NCI-H774 (cell line): ENCODE measurements at regions not wholly inside any gene's neighbourhood (a gene's known extent, or its start where the extent isn't known, plus 50 kb on each side); places are given as distances from the start of the nearest gene placed in this dataset.
A peak's percentile ranks its signal among the peaks of the same experiment; 100 is the strongest.

ENCODE experiments used
- DNase-seq: peaks from one replicate; lab custom pipeline; 2025; lab: John Stamatoyannopoulos, UW

DNA sequence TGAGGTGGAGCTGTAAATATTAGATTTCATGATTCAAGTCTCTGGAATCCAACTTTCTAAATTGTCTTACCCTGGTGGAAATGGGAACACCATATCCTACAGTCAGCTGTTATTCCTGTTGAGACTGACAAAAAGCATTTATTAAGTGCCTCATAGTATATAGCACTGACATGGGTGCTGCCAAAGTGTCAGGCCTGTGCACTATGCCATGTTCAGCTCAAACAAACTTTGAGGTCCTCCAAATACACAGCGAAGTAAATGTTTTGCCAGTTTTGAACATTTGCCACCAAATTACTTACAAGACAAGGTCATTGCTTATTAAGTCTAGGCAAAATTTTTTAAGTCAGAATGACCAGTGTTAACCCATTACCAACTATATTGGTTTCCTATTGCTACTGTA is 162.9 kb upstream of the SLC25A13 start:
- no peak for DNase-seq

DNA sequence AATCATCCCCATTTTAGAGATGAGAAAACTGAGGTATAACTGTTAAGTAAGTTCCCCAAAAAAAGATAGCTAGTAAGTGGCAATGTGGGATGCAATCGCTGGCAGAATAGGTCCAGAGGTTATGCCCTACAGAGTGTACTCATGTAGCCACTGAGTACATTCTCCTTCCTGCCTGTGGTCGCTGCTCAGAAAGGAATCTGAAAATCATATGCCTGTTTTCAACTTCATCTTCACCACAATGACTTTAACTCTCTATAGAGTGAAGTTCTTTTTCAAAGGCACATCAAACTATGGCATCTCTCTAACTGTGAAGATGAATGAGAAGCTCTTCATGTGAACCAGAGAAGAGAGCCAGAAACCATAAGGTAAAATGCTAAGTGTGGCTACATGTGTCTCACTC is 162.2 kb upstream of the SLC25A13 start:
- DNase-seq, result no peak

DNA sequence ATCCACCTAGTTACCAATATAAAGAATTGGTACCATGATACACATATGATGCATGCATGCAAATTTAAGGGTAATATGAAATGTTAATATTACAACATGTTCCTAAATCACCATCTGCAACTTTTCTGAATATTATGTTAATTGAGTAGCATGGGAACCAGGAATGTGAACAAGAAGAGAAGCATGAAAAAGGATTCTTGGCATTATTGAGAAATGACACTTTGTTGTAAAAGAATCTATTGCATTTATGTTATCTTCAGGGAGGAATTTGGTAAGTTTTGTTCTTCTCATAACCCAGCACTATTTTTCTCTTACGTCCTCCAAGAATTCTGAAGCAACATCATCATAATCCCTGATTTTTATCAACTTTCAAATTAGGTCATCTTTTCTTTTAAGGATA is 159.9 kb upstream of the SLC25A13 start:
- no peak for DNase-seq

DNA sequence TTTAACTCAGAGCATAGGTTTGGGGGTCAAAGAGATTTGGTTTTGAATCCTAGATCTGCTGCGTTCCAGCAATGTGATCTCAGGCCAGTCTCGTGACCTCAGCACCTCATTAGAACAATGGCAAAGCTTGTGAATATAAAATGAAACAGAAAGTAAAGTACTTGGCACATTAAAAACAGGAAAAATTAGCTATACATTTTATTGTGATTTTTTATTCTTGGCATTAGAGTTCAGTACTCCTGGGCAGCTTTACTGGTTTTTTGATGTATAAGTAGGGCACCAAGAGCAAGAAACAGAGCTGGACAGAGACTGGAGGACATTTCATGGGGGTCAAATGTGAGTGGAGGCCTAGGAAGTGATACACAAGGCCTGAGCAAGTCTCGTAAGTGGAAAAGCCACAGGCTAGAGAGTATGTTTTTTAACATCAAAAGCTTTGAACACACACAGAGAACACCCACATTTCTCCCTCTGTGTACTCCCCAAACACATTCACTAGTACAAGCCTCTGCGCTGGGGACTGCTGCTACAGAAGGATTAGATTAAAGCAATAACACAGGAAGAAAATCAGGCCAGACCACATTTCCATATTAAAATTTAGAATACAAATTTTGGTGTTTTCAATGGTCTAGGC is 157.2 kb upstream of the SLC25A13 start:
- DNase-seq, result no peak

DNA sequence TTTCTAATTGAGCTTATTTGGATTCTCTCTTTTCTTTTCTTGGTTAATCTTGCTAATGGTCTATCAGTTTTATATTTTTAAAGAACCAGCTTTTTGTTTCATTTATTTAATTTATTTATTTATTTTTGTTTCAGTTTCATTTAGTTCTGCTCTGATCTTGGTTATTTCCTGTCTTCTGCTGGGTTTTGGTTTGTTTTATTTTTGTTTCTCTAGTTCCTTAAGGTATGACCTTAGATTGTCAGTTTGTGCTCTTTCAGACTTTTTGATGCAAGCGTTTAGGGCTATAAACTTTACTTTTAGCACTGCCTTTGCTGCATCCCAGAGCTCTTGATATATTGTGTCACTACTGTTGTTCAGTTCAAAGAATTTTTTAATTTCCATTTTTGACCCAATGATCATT is 149.7 kb upstream of the SLC25A13 start:
- no peak for DNase-seq

DNA sequence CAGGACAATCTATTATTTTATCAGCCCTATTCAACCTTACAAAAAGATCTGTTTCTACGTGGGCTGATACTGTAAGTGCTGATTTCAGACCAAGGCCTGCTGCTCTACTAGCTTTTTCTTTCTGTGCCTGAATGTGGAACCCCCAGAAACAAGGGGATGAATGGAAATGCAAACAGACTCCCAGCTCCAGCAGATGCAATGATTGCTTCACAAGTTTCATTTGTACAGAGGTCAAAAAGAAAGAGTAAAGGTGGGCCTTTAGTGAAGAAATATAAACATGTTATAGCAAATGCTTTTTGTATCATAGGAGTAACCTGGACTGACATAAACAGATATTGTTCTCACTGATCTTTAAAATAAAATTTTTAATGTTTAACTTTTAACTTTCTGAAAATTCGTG is 130.2 kb upstream of the SLC25A13 start:
- DNase-seq, result no peak

DNA sequence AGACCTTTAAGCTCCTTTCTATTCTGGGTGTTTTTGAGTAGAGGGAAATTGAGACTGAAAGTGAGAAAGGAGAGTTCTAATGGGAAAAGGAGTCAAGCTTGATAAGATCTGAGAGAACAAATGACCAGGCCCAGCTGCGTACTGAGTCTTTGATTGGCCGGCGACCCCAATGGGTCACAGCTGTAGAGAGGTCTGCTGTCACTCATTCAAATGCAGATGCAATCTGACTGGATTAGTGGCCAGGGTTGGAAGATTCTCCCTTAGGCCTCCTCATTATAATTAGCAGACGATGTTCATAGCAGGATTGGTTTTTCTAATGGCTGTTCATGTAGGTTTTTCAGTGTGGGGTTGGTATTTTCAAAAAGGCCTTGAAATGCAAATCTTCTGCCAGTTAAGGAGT is 127.2 kb upstream of the SLC25A13 start:
- DNase-seq, result no peak

DNA sequence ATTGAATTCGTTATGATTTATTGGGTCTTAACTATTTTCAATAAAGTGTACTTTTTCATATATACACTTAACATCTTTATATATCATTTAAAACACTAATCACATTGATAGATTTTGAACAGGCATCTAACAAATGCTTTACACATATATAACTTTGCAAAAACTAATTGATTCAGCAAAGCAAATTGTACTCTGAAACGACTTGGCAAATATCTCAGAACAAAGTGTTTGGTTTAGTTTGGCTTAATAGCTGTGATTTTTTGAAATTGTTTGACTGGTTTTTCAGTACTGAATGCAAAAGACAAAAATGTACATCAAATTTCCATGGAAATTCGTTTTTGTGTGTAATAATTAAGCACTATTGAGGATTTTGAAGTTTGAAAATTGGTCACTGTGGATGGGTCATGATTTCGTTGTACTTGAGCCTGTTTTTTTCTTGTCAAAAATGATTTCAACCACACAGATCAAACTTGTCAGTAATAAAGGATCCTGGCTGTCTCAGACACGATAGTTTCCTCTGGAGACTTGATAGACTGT is 125.3 kb upstream of the SLC25A13 start:
- DNase-seq, result no peak

DNA sequence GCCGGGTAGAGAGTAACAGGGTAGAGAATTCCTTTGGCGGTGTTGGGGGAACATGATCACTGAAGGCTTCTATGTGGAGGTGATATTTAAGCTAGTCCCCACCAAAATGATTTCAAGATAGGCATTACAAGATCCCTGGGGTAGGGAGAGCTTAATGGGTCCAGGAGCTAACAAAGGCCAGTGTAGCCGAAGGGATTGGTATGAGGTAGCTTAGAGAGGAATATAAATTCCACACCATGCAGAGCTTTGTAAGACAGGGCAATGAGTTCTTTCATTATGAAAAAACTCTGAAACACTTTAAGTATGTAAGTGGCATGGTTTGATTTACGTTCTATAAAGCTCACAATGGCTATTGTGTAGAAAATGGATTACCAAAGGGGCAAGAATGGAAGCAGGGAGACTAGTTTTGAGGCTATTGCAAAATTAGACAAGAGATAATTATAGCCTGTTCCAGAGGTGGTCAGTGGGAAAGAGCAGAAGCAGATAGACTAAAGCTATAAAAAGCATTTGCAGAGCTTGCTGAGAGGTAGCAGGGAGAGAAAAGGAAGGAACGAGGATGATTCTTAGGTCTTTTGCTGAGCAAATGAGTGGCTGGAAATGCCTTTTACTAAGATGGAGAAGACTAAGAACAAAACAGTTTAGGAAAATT is 119.7 kb upstream of the SLC25A13 start:
- no peak for DNase-seq

DNA sequence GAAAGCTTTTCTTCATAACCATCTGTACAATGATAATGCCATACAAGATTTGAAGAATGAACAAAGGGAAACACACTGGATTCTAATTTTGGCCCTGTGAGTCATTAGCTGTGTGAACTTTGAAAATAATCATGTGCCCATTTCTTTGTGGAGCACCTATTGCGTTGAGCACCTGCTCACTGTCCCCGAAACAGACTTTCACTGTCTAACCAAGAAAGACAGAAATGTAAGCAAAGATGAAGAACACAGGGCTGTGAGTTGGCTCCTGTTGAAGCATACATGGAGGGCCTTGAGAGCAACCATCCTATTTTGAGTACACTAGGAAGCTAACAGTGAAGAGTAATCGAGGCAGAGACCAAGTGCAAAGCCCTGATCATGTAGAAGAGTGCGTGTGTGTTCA is 118.4 kb upstream of the SLC25A13 start:
- DNase-seq, result peak; percentile 20

DNA sequence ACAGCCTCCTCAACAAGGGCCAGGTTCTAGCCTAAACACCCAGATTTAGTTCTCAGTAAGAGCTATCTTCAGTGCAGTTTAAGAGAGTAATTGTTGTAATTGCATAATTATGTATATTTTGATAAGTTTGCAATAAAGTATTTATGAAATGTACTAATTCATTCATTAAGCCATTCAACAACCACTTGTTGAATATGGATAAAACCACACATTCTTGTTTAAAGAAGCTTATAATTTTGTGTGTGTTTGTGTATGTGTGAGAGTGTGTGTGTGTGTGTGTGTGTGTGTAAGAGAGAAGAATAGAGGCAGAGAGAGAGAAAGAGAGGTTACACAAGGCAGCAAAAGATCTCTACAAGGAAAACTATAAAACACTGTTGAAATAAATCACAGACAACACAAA is 115.0 kb upstream of the SLC25A13 start:
- no peak for DNase-seq

DNA sequence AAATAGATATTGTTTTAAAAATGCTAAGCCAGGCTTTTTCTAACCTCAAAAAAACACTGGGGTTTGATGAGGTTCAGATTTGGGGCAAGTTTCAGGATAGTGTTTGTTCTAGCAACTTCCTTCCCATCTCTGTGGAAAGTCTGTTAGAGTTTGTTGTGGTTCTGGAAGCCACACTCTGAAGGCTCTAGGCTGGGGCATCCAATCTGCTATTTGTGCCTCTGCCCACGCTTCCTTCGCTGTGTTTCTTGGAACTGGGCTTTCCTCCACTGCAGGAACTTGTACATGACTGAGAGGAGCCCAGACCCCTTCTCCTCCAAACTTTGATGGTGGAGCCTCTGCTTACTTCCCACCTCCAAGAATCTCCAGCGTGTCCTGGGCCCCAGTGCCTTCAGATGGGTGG is 108.5 kb upstream of the SLC25A13 start:
- no peak for DNase-seq

DNA sequence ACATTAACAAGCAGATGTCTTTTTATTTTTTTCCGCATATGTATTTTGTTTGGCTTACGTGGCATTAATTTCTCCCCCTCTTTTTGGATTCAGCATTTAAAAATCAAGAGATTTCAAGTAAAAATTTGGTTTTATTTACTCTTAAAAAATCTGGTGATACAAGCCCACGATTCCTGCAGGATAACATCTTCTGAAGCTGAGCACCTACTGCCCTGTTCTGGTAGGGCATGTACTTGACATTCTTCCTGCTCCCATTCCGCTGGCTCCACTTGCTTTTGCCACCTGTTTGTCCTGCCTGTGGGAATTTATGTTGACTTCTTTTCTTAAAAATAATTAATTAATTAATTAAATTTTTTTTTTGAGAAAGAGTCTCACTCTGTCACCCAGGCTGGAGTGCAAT is 105.2 kb upstream of the SLC25A13 start:
- DNase-seq, result no peak

DNA sequence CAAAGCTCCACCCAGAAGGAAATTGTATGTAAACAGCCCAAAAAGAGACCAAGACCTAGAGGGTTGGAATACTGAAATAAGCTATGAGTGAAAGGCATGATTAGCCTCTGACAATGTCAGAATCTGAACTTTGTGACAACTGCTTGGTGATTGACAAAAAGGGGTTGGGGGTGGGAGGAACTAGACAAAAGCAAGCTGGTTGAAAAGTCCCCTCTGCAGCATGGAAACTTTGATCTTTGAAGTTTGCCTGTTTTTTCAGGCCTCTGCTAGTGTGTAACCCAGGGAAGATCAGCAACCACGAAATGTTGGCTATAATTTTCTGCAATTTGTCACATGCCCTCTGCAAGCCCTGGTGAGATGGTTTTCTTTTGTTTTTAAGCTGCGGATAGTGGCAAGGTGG is 104.8 kb upstream of the SLC25A13 start:
- DNase-seq, result no peak

DNA sequence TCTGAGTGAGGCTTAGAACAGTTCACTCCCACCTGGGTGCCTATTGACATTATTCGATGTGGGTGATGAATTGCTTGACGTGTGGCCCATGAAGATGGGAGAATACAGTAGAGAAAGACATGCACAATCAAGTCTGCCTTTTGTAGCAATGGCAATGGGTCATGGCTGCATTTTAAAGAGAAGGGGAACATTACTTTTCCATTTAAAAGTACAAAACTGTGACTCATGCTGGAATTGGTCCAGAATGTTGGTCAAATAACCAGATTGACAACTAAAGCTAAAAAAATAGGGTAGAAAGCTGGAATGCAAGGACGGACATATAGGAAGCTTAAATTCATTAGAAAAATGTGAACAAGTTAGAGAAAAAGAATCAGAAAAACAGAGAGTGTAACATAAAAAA is 104.1 kb upstream of the SLC25A13 start:
- DNase-seq, result no peak

DNA sequence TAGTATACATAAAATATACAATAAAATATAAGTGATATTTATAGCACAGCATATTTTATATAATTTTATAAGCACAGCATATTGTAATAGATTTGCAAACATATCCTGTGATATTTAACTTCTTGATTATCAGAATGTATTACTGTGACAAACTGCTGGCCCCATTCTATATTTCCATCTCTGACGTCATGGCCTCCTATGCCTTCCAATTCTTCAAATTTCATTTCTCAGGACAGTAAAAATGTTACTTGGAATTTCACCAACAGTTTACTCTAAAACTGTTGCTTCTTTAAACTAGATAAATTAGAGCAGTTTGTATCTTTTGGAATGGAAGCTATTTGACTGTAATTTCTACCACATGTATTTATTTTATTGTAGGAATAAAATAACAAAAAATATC is 102.5 kb upstream of the SLC25A13 start:
- DNase-seq, result no peak

DNA sequence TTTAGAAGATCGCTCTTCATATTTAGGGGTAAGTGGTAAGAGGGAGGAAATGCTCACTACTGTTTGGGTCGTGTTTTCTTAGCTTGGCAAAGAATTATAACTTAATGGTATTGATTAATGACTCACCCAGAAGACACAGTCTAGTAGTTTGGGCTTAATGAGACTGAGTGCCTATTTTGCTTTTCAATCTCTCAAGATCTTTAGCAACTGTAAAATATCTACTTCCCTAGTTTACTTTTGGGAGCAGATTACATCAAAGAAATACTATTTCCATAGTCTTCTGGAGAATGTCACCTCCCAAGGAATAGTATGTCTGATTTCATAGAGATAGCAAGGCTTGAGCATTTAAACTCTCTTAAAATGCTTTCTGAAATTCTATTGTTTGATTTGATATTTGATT is 100.5 kb upstream of the SLC25A13 start:
- no peak for DNase-seq

DNA sequence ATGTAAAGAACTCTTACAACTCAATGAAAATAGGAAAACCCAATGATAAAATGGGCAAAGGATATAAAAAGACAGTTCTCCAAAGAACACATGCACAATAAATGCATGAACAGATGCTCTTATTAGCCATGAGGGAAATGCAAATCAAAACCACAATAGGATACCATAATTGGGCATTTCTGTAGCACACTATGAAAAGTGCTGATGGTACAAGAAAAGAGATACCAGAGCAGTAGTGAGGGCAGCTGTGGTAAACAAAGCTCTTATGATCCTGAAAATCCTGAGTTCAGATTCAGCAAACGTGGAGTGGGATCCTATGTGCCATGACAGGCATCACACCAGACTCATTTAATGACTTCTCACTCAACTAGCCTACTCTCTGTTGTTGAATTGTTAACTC is 96.7 kb upstream of the SLC25A13 start:
- DNase-seq, result no peak

DNA sequence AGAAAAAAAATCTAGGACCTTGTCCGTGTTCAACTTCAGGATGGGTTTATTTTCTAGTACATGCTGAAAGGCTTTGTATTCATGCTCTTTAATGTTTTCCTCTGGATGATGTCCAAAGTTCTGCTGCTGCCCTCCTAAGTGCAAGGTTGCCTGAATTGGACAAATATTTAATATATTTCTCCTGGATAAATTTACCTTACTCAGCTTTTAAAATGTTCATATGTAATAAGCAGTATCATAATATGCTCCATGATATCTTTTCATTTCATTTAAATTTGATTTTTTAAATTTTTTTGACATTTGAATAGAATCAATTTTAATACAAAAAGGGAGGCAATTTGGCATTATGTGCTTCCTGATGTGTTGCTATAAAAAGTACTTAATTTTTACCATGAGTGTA is 95.9 kb upstream of the SLC25A13 start:
- no peak for DNase-seq

DNA sequence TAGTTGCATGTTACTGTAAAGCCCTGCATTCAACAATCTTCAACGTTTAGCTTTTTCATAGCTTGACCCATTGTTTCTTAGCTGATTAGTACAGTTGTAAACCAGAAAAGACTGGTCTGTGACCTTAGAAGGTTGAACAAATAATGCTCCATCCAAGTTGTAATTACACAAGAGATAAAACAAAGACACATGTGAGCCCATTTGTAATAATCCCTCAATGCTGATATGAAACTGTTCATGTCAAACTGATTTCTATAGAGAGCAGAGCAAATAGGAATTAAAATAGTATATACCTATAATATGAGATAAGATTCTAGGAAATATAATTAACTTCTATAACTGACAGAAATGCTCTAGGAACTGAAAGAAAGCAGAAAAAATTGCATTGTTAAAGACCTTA is 94.7 kb upstream of the SLC25A13 start:
- no peak for DNase-seq

DNA sequence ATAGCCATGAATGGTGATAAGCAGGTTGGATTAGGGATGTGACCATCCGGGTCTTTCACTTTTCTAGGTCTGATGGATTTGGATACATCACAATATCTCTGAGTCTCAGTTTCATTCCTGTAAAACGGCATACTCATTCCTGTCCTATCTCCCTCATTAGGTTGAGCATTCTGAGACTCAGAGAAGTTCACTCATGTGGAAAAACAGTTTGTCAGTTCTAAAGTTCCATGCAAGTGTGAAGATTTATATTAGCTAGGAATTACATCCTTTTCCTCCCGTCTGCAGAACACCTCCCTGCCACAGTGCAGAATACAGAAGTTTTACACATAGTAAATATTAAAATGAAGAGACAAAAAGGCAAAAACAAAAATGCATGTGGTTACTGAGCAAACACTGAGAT is 94.2 kb upstream of the SLC25A13 start:
- DNase-seq, result no peak

DNA sequence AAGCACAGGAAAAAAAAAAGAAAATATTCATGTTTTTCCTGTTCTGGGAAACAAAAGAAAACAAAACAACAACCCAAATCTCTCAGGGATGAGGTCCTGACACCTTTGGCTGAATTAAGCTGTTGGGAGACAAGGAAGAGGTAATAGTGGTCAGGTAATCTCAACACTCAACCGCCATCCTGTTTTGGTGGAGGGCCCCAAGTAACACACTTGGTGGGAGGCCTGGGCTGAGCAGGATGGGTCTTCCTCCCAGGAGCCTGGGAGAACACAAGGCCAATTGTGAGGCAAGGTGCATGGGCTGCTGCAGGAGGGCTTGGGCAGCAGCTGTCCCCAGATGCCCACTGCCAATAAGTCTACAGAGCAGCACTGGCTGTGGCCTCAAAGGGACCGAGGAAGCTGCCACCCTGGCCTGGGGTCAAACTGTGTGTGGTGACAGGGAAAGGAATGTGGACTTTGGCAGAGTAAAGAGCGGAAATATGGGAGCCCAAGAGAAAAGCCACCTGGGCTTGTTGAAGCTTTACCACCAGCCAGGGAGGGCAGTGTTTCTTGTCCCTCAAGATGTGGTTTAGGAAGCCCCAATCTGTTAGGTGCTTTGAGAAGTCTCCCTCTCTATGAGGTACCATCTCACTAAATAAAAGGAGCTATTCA is 93.5 kb upstream of the SLC25A13 start:
- DNase-seq, result no peak

DNA sequence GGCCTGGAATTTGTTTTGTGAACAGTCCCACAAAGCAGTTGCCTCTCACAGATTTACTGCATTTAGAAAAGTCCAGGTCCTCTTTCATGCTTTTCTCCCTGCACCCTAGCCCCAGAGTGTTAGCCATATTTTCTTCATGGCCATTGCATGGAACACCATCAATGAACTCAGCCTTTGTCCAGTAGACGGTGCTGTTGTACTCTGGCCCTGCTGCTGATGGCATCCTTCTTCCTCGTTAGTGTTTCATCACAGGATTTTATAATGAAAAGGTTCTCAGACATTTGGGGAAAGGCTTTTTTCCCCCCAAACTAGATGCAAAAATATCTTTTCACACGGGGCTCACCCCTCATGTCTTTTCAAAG is 93.0 kb upstream of the SLC25A13 start:
- DNase-seq, result peak; percentile 78
